HG03565 (cell line): ENCODE measurements at regions not wholly inside any gene's neighbourhood (a gene's known extent, or its start where the extent isn't known, plus 50 kb on each side); places are given as distances from the start of the nearest gene placed in this dataset.

Experiments used
- ATAC-seq: cut with Tn5 transposase; IDR thresholded peaks from one replicate; pipeline ENCODE4 v1.9.1; 2021; ENCODE audit warnings: mild to moderate bottlenecking, moderate library complexity; ENCODE audit not compliant: unreplicated experiment

GRCh38 chr14:44154874-44155273, 352.2 kb downstream of the FSCB start:
- ATAC-seq, result no peak

GRCh38 chr14:44154446-44154845, 352.6 kb downstream of the FSCB start:
- ATAC-seq, result no peak

- no peak for ATAC-seq
Measured at GRCh38 chr14:44151130-44151820, 355.8 kb downstream of the FSCB start.

GRCh38 chr14:44149597-44149996, 357.5 kb downstream of the FSCB start:
- no peak for ATAC-seq

DNA sequence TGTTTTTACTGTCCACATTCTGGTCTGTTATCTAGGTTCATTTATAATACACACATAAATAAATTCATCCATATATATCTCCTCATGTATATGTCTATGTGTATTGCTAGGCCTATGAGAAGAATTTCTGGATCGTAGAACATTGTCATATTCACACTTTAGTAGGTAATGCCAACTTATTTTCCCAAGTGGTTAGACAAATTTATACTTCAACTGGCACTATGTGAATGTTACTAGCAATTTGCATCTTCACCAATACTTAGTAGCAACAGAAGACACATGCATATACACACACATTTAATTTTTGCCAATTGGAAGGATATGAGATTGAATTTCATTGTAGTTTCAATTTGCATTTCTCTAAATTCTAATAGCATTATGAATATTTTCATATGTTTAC, 365.1 kb downstream of the FSCB start:
- ATAC-seq, result no peak

- peak; percentile 54 for ATAC-seq
Measured at GRCh38 chr14:44135972-44136371, 371.1 kb downstream of the FSCB start.

DNA sequence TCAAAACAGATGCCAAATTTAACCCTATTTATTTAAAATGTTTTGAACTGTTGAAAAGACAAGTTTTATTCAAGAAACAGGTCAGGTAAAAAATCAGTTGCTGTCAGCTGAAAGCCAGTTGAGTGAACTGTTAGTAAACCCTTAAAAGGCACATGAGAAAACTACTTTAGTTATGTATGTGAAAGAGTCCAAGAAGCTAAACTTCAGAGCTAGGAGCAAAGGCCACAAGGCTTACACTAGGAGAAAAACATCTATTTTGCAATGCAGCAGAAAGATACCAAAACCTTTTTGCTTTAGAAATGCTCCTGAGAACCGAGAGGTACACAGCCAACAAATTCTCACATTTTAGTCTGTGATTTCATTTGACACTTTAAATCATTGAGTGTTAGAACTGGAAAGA, 375.2 kb downstream of the FSCB start:
- no peak for ATAC-seq

DNA sequence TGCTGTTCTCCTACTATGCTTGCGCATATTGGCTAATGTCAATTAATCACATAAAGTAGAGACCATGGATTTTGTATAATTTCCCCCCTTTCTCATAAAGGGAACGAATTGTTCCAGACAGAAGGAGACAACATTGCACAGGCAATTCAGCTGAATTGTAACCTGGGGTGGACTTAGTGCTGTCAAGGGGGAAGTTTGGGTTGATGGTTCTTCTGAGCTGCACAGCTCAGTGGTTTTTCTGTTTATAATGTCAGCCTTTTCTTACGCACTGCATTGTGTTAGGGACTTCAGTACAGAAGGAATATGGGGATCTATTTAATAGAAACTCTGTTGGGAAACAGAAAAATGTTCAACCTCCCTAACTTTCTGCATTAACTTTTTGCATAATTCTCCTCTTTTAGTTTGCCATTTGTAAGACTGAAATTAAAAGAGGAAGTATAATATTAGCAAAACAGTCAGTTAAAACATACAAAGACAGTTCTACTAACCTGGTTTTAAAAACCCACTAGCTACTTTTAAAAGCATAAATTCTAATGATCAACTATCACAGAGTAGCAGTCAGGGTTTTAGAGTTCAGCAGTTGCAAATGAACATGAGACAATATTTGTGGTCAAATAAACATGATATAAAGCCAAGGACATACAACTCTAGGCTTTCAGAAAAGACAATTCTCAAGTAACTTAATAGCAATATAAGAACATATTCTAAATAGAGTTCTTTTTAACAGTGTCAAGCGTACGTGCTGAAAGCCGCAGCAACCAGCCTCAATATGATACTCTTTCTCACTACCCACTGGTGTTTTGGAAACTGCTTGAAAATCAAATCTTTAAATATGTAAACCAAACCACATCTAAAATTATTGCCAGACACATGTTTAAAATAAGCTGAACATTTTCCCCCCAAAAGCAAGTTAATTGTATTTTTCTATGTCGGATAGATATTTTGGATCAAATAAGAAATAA, 393.0 kb downstream of the FSCB start:
- peak; percentile 31 for ATAC-seq

DNA sequence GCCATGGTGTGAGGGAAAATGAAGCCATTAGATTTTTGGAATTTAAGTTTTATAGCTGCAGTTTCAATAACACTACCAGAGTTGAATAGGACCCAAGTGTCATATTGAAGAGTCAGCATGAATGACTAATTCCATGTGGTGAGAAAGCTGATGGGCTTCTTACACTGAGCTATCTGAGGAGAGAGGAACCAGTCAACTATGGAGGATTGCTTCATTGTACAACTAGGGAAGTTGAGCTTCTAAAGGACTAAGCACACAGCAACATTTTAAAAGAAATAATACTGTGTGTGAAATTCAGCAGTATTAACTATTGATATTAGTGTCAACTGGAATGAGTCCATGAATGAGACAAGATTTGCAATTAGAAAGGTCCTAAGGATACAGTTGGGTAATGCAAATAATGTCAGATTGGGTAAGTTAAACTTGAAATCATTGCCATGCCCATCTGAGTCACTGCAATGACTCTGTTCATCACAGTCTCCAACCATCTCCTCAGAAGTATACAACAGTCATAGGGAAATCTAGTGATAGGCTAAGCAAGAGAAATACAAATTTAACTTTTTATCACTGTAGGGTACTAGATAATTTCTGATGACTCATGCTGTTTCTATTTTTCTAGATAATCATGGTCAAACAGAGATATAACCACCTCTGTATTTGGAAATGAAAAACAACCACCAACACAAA, 394.2 kb downstream of the FSCB start:
- no peak for ATAC-seq

GRCh38 chr14:44109036-44109435, 398.0 kb downstream of the FSCB start:
- ATAC-seq, result no peak

DNA sequence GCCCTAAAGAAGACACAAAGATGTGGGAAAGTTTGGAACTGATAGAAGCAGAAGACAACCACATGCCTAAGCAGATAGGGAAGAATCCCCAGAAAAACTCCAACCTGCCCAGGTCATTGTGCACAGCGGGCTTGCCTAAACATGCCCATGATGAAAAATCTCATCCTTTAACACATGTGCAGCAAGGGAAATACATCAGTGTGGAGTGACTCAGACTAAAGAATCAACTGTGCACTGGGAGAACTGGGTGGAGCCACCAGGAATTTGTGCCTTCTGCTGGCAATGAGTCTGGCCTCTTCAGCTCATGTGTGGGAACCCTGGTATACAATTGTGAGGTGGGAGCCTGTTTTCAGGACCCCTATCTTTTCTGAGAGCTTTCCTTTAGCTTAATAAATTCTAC, 398.5 kb downstream of the FSCB start:
- no peak for ATAC-seq

DNA sequence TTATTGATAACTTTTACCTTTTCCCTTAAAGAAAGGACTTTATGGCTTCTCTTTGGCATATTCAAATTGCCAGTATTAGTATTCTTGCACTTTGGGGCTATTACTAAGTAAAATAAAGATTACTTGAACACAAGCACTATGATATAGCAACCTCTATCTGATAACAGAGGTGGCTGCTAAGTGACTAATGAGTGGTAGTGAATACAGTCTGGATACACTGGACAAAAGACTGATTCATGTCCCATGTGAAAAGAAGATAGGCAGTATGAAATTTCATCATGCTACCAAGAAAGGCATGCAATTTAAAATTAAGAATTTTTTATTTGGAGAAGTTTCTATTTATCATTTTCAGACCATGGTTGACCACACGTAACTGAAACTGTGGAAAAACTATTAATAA, 399.9 kb downstream of the FSCB start:
- no peak for ATAC-seq

GRCh38 chr14:44099743-44100488, 407.2 kb downstream of the FSCB start:
- ATAC-seq, result no peak

- ATAC-seq, result no peak
Measured at GRCh38 chr14:44081146-44081545, 425.9 kb downstream of the FSCB start.

- ATAC-seq, result no peak
Measured at GRCh38 chr14:44070046-44070445, 437.0 kb downstream of the FSCB start.

DNA sequence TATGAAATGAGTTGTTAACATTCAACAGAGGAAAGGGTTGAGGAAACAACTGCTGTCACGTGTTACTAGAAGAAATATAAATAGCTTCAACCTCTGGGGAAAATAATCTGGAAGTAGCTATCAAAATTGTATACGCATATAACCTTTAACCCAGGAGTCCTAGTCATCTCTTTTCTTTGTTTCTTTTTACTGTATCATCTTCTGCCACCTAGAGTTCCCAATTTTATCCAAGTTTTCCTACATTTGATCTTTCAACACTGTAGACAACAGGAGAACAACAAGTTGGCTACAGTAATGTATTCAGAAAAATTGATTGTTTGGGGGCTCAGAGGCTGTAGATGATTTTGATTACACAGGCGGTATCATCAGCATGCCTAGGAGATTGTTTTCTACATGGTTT, 453.7 kb downstream of the FSCB start:
- no peak for ATAC-seq

DNA sequence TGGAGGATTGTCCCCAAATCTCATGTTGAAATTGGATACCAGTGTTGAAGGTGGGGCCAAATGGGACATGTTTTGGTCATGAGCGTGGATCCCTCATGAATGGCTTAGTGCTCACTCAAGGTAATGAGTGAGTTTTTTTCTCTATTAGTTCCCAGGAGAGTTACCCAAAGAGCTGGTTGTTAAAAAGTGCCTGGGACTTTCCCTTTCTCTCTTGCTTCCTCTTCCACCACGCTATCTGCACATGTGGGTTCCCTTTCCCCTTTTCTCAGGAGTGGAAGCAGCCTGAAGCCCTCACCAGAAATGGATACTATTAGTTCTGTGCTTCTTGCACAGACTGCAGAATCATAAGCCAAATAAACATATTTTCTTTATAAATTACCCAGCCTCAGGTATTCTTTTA, 465.4 kb downstream of the FSCB start:
- no peak for ATAC-seq

DNA sequence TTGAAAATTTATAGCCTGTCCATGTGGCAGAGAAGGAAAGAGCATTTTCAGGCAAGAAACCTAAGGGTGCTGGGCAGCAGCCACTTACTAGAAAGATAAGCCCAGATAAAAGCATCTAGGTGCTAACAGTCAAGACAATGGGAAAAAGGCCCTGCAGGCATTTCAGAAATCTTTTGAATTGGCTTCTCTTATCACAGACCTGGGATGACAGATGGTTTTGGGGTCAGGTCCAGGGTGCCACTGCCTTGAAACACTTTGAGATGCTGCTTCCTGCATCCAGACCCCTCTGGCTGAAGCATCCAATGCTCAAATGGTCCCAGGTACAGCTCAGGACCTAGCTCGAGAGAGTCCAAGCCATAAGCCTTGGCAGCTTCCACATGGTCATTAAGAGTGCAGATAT, 466.5 kb downstream of the FSCB start:
- no peak for ATAC-seq

DNA sequence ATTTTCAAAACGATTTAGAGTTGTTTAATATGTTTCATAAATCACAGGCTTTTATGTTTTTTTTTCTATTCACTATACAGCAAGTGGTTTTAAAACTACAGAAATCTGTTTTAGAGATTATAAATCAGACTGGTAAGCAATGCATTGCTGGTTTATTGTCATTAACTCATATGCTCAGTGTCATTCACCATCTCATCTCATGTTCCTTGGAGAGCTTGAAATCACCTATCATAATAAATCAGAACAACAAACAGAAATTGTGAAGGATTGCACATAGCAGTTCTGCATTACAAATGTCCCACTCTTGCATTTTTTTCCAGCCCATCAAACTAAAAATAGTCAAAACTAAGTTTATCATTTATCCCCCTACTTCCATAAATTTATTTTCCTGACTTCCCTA, 470.8 kb downstream of the FSCB start:
- ATAC-seq, result no peak

- ATAC-seq, result no peak
Measured at GRCh38 chr14:44035707-44036106, 471.4 kb downstream of the FSCB start.

- no peak for ATAC-seq
Measured at GRCh38 chr14:44030831-44031383, 476.2 kb downstream of the FSCB start.
